Tibial nerve (tissue), 4 donors: ENCODE measurements at regions not wholly inside any gene's neighbourhood (a gene's known extent, or its start where the extent isn't known, plus 50 kb on each side); places are given as distances from the start of the nearest gene placed in this dataset.

ENCODE experiments used
- DNase-seq, 2 donors: peaks; one replicate each; pipeline ENCODE4 v3.0.0-alpha.2; 2019; ENCODE audit warnings: low spot score in 2 of 2
- H3K27ac ChIP-seq, 4 donors: fragments of 200-600 bp; sonication (generic) in 3 of 4; one replicate each; pipeline ENCODE4 v1.5.1; 2017 to 2019; ENCODE audit warnings: mild to moderate bottlenecking in 1 of 4
- H3K27me3 ChIP-seq, 2 donors: fragments of 200-600 bp; sonication (generic) in 1 of 2; one replicate each; pipeline versions ENCODE4 v1.5.1 to v1.6.0; 2017 to 2019
- H3K36me3 ChIP-seq, 3 donors: fragments of 200-600 bp; sonication (generic); one replicate each; pipeline ENCODE4 v1.5.1; 2018 to 2019
- H3K4me1 ChIP-seq, 4 donors: fragments of 200-600 bp; sonication (generic) in 3 of 4; one replicate each; pipeline ENCODE4 v1.5.1; 2017 to 2019
- H3K4me3 ChIP-seq, 4 donors: fragments of 200-600 bp; sonication (generic) in 3 of 4; one replicate each; pipeline ENCODE4 v1.5.1; 2017 to 2019; ENCODE audit warnings: mild to moderate bottlenecking in 1 of 4, moderate library complexity in 1 of 4
- H3K9me3 ChIP-seq, 4 donors: fragments of 200-600 bp; sonication (generic) in 3 of 4; one replicate each; pipeline ENCODE4 v1.5.1; 2017 to 2019
- CTCF ChIP-seq, 5 experiments: fragments of 200-600 bp in 3 of 5; fragments of 450-650 bp in 2 of 5; sonication (generic) in 3 of 5; IDR thresholded peaks; one replicate each; pipeline ENCODE4 v1.5.1; 2016 to 2019; ENCODE audit warnings: antibody characterized with exemption in 5 of 5, mild to moderate bottlenecking in 3 of 5, moderate library complexity in 2 of 5
- EP300 ChIP-seq, 2 donors: sonication (generic); formaldehyde crosslinking; IDR thresholded peaks; one replicate each; pipeline ENCODE4 v1.6.1; 2017; ENCODE audit warnings: antibody characterized with exemption in 2 of 2, mild to moderate bottlenecking in 1 of 2
- POLR2A ChIP-seq, 2 donors: fragments of 450-650 bp; IDR thresholded peaks; one replicate each; pipeline ENCODE4 v1.6.1; 2017; ENCODE audit warnings: antibody characterized with exemption in 2 of 2, mild to moderate bottlenecking in 2 of 2, moderate library complexity in 2 of 2
- WGBS, 2 donors: methylation state at CpG; one replicate each; pipeline ENCODE4 v1.1.5; 2018; 5-methylcytosine and 5-hydroxymethylcytosine counted together

- WGBS, 2 donors: 68 to 72% methylated on average over 20 to 21 of the region's 21 CpGs
Measured at GRCh38 chr6:167722634-167723309, 103.9 kb upstream of the AFDN start.

GRCh38 chr6:167726043-167726621, 100.6 kb upstream of the AFDN start:
- no peak for TF ChIP-seq EP300 (IDR thresholded peaks at IDR 0.05)
- no peak for TF ChIP-seq CTCF (IDR thresholded peaks at IDR 0.05)
- no peak for TF ChIP-seq POLR2A (IDR thresholded peaks at IDR 0.05)
- Histone ChIP-seq H3K9me3 (peaks cover 0 to 14% (median 0%) of the 10 kb centered on the region in 4 donors), H3K36me3 (no peaks in the 10 kb centered on the region), H3K4me1 (peaks cover 0 to 6% (median 0%) of the 10 kb centered on the region in 4 donors), H3K27me3 (no peaks in the 10 kb centered on the region), H3K4me3 (no peak overlapping the region), H3K27ac (no peak overlapping the region)
- no peak for DNase-seq
- WGBS, 2 donors: 94 to 96% methylated on average over 8 of the region's 8 CpGs

More at GRCh38 chr6:167722634-167723309, 103.9 kb upstream of the AFDN start:
- H3K27me3 ChIP-seq: no peaks in the 10 kb centered on the region
- H3K9me3 ChIP-seq: peaks cover 0 to 23% (median 0%) of the 10 kb centered on the region in 4 donors
- H3K36me3 ChIP-seq: no peaks in the 10 kb centered on the region
- no peak for DNase-seq
- H3K4me3 ChIP-seq: no peak overlapping the region
- no peak for TF ChIP-seq EP300 (IDR thresholded peaks at IDR 0.05)
- TF ChIP-seq CTCF (IDR thresholded peaks at IDR 0.05): no peak
- no peak for TF ChIP-seq POLR2A (IDR thresholded peaks at IDR 0.05)
- peaks cover 0 to 11% (median 0%) of the 10 kb centered on the region in 4 donors for H3K4me1 ChIP-seq
- no peak overlapping the region for H3K27ac ChIP-seq

- no peak for TF ChIP-seq POLR2A (IDR thresholded peaks at IDR 0.05)
- no peak for TF ChIP-seq CTCF (IDR thresholded peaks at IDR 0.05)
- TF ChIP-seq EP300 (IDR thresholded peaks at IDR 0.05): no peak
- WGBS, 2 donors: 94% methylated on average over 15 of the region's 15 CpGs
- Histone ChIP-seq H3K27ac (no peak overlapping the region), H3K4me1 (peaks cover 0 to 26% (median 2%) of the 10 kb centered on the region in 4 donors), H3K27me3 (no peaks in the 10 kb centered on the region), H3K9me3 (no peaks in the 10 kb centered on the region), H3K36me3 (no peaks in the 10 kb centered on the region), H3K4me3 (no peak overlapping the region)
- DNase-seq: no peak
Measured at GRCh38 chr6:167730441-167730840, 96.3 kb upstream of the AFDN start.

GRCh38 chr6:167731216-167731615, 95.5 kb upstream of the AFDN start:
- Histone ChIP-seq H3K27ac (no peak overlapping the region), H3K36me3 (no peaks in the 10 kb centered on the region), H3K4me1 (peaks cover 0 to 34% (median 2%) of the 10 kb centered on the region in 4 donors), H3K27me3 (no peaks in the 10 kb centered on the region), H3K9me3 (no peaks in the 10 kb centered on the region), H3K4me3 (no peak overlapping the region)
- DNase-seq: no peak
- TF ChIP-seq POLR2A (IDR thresholded peaks at IDR 0.05) (no peak), CTCF (IDR thresholded peaks at IDR 0.05) (no peak), EP300 (IDR thresholded peaks at IDR 0.05) (no peak)
- 93% methylated on average over 19 of the region's 19 CpGs for WGBS, 2 donors

GRCh38 chr6:167731731-167732422, 94.8 kb upstream of the AFDN start:
- 91 to 93% methylated on average over 23 of the region's 23 CpGs for WGBS, 2 donors
- no peaks in the 10 kb centered on the region for H3K27me3 ChIP-seq
- DNase-seq: no peak
- no peak overlapping the region for H3K4me3 ChIP-seq
- H3K27ac ChIP-seq: no peak overlapping the region
- H3K9me3 ChIP-seq: no peaks in the 10 kb centered on the region
- H3K4me1 ChIP-seq: peaks cover 0 to 39% (median 2%) of the 10 kb centered on the region in 4 donors
- TF ChIP-seq EP300 (IDR thresholded peaks at IDR 0.05) (no peak), POLR2A (IDR thresholded peaks at IDR 0.05) (no peak), CTCF (IDR thresholded peaks at IDR 0.05) (no peak)
- no peaks in the 10 kb centered on the region for H3K36me3 ChIP-seq
